ENCODE measurements at regions not wholly inside any gene's neighbourhood (a gene's known extent, or its start where the extent isn't known, plus 50 kb on each side); places are given as distances from the start of the nearest gene placed in this dataset.

GRCh38 chr11:15819679-15820286 is 536.6 kb downstream of the SOX6 start:
- no peaks in the 10 kb centered on the region for H3F3A ChIP-seq (replicated peaks; ENCODE audit: low read depth)
- no peak overlapping the region for H3K4me2 ChIP-seq
- Mint-ChIP-seq H3K36me3 (ENCODE audit: low read depth) (no peaks in the 10 kb centered on the region), H3K4me3 (no peak overlapping the region), H3K27me3 (ENCODE audit: insufficient read depth, low read depth, poor library complexity) (no peaks in the 10 kb centered on the region), H3K4me1 (no peaks in the 10 kb centered on the region), H3K27ac (no peak overlapping the region), H3K9me3 (no peaks in the 10 kb centered on the region; the same call in 2 of the 3 replicates)
- no peaks in the 10 kb centered on the region for H3K36me3 ChIP-seq (ENCODE audit: insufficient read depth)
- H3K27ac ChIP-seq (ENCODE audit: low read depth) = no peak overlapping the region
- no peaks in the 10 kb centered on the region for H3K9me2 ChIP-seq (ENCODE audit: insufficient read depth)
- TF ChIP-seq CTCF (conservative IDR thresholded peaks at IDR 0.05; ENCODE audit: low read depth in 2 of 2) = peak; percentile 79 to 91
- no peak for TF ChIP-seq CREB1 (CRISPR knock-in tag; IDR thresholded peaks at IDR 0.05; ENCODE audit: low read depth)
- no peaks in the 10 kb centered on the region for H3K27me3 ChIP-seq (ENCODE audit: insufficient read depth)
- DNase-seq (ENCODE audit: low spot score) = peak; percentile 76
- no peak overlapping the region for H3K4me3 ChIP-seq
- H2AFZ ChIP-seq = peak overlapping the region; percentile 86; the same call in 1 of the 2 replicates
- no peaks in the 10 kb centered on the region for H3K4me1 ChIP-seq (ENCODE audit: insufficient read depth)
- ATAC-seq = peak; percentile 95
- H4K20me1 ChIP-seq (replicated peaks; ENCODE audit: insufficient read depth) = no peaks in the 10 kb centered on the region
- H3K79me2 ChIP-seq (replicated peaks; ENCODE audit: insufficient read depth) = no peaks in the 10 kb centered on the region

- H3K4me3 Mint-ChIP-seq = no peak overlapping the region
- H3K27ac Mint-ChIP-seq = no peak overlapping the region
- Histone ChIP-seq H3F3A (replicated peaks; ENCODE audit: low read depth) (no peaks in the 10 kb centered on the region), H3K4me2 (no peak overlapping the region), H3K9me2 (ENCODE audit: insufficient read depth) (no peaks in the 10 kb centered on the region), H3K27ac (ENCODE audit: low read depth) (no peak overlapping the region), H3K79me2 (replicated peaks; ENCODE audit: insufficient read depth) (no peaks in the 10 kb centered on the region), H3K4me1 (ENCODE audit: insufficient read depth) (no peaks in the 10 kb centered on the region), H3K27me3 (ENCODE audit: insufficient read depth) (no peaks in the 10 kb centered on the region), H3K4me3 (no peak overlapping the region), H2AFZ (no peak overlapping the region), H4K20me1 (replicated peaks; ENCODE audit: insufficient read depth) (no peaks in the 10 kb centered on the region), H3K36me3 (ENCODE audit: insufficient read depth) (no peaks in the 10 kb centered on the region)
- DNase-seq (ENCODE audit: low spot score) (no peak), ATAC-seq (no peak)
- no peaks in the 10 kb centered on the region for H3K36me3 Mint-ChIP-seq (ENCODE audit: low read depth)
- peaks cover 2% of the 10 kb centered on the region; the same call in 2 of the 3 replicates for H3K4me1 Mint-ChIP-seq
- H3K27me3 Mint-ChIP-seq (ENCODE audit: insufficient read depth, low read depth, poor library complexity) = peaks cover 3% of the 10 kb centered on the region
- no peaks in the 10 kb centered on the region; the same call in 2 of the 3 replicates for H3K9me3 Mint-ChIP-seq
- TF ChIP-seq ETS1 (IDR thresholded peaks at IDR 0.05) (no peak), CREB1 (CRISPR knock-in tag; IDR thresholded peaks at IDR 0.05; ENCODE audit: low read depth) (no peak), JUNB (IDR thresholded peaks at IDR 0.05; ENCODE audit: unreplicated experiment) (no peak), STAT1 (IDR thresholded peaks at IDR 0.05; ENCODE audit: unreplicated experiment) (no peak), CTCF (conservative IDR thresholded peaks at IDR 0.05; ENCODE audit: low read depth in 2 of 2) (no peak), ZNF331 (CRISPR knock-in tag; IDR thresholded peaks at IDR 0.05; ENCODE audit: low read depth) (no peak), EZH2 (IDR thresholded peaks at IDR 0.05; ENCODE audit: low read depth, unreplicated experiment) (no peak), ZNF462 (CRISPR knock-in tag; IDR thresholded peaks at IDR 0.05) (no peak), POLR2AphosphoS5 (IDR thresholded peaks at IDR 0.05; ENCODE audit: low read depth) (no peak), EZH2phosphoT487 (IDR thresholded peaks at IDR 0.05; ENCODE audit: unreplicated experiment) (no peak)
Measured at GRCh38 chr11:15821451-15821850, 534.9 kb downstream of the SOX6 start.
